ENCODE measurements at regions not wholly inside any gene's neighbourhood (a gene's known extent, or its start where the extent isn't known, plus 50 kb on each side); places are given as distances from the start of the nearest gene placed in this dataset.

DNA sequence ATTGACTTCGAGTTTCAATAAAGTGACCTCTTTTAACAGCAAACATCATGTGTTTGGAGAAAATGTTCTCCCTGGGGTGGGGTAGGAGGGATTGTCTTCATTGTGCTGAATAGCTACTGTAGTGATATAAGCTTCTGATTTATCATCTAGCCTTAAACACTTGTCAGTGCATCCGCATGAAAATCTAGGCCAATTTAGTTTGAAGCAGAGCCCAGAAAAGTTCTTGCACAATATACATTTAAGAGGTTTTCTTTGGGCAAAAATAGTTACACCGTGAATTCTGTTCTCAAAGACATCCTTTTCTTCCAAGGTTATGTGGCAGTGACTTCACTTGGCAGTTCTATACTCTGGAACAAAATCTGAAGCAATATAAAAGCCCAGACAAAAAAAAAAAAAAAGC lies 136.0 kb upstream of the IFNG-AS1 start:
- TF ChIP-seq CTCF (IDR thresholded peaks at IDR 0.05; ENCODE audit: poor library complexity): no peak
- no peak for TF ChIP-seq EZH2phosphoT487 (IDR thresholded peaks at IDR 0.05; ENCODE audit: low read depth, severe bottlenecking, unreplicated experiment)

Data from hepatocyte (in vitro differentiated cells).